ENCODE measurements at regions not wholly inside any gene's neighbourhood (a gene's known extent, or its start where the extent isn't known, plus 50 kb on each side); places are given as distances from the start of the nearest gene placed in this dataset.

- Histone ChIP-seq H3K27me3 (ENCODE audit: control insufficient read depth in 2 of 2, insufficient read depth in 2 of 2, low read length in 2 of 2) (no peaks in the 10 kb centered on the region), H3K9me3 (replicated peaks; ENCODE audit: control insufficient read depth, insufficient read depth, low read length) (no peaks in the 10 kb centered on the region), H3K4me3 (replicated peaks in 1 of 3; ENCODE audit: insufficient read depth in 1 of 3, low read depth in 1 of 3, low read length in 3 of 3) (no peak overlapping the region), H3K79me2 (ENCODE audit: control insufficient read depth, insufficient read depth, low read length) (no peaks in the 10 kb centered on the region), H3K4me2 (ENCODE audit: insufficient read depth, low read length) (no peak overlapping the region), H4K20me1 (replicated peaks; ENCODE audit: control insufficient read depth, extremely low read depth, insufficient read depth, low read length) (no peaks in the 10 kb centered on the region), H3K4me1 (ENCODE audit: control insufficient read depth, extremely low read depth, insufficient read depth, low read length) (no peaks in the 10 kb centered on the region), H3K27ac (ENCODE audit: insufficient read depth, low read depth, low read length) (no peak overlapping the region), H2AFZ (ENCODE audit: low read depth, low read length) (no peak overlapping the region), H3K9ac (replicated peaks; ENCODE audit: extremely low read depth, insufficient read depth, low read length) (no peak overlapping the region), H3K36me3 (ENCODE audit: control insufficient read depth in 2 of 2, extremely low read depth in 1 of 2, insufficient read depth in 2 of 2, low read length in 2 of 2) (no peaks in the 10 kb centered on the region), H3K9me1 (replicated peaks; ENCODE audit: control insufficient read depth, extremely low read depth, insufficient read depth, low read length) (no peaks in the 10 kb centered on the region)
- dilution Hi-C loops (cut with MboI; ENCODE audit: extremely low pct_ligation_motif_present, low sequenced_read_pairs), result no loop called here
- intact Hi-C loops (cut with micrococcal nuclease), result no loop called here
- FAIRE-seq (no peak), DNase-seq (ENCODE audit: low read depth, low spot score) (no peak)
- TF ChIP-seq, protein P1, sequence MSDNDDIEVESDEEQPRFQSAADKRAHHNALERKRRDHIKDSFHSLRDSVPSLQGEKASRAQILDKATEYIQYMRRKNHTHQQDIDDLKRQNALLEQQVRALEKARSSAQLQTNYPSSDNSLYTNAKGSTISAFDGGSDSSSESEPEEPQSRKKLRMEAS (IDR thresholded peaks at IDR 0.05; ENCODE audit: insufficient read depth, insufficient read length), result no peak
- TF ChIP-seq POLR2A (IDR thresholded peaks at IDR 0.05; ENCODE audit: low read depth, low read length), result no peak
- no peak for TF ChIP-seq POLR2AphosphoS5 (IDR thresholded peaks at IDR 0.05; ENCODE audit: insufficient read depth, low read depth, low read length)
- TF ChIP-seq GATA2 (IDR thresholded peaks at IDR 0.05; ENCODE audit: insufficient read depth, insufficient read length, low read depth, low read length), result no peak
- no peak for TF ChIP-seq MYC (IDR thresholded peaks at IDR 0.05; ENCODE audit: low read depth, low read length)
- no peak for TF ChIP-seq EZH2 (IDR thresholded peaks at IDR 0.05; ENCODE audit: borderline replicate concordance, low read depth, low read length, severe bottlenecking)
- no peak for TF ChIP-seq CTCF (IDR thresholded peaks at IDR 0.05; ENCODE audit: extremely low read depth in 1 of 2, insufficient read depth in 1 of 2, low read depth in 1 of 2, low read length in 2 of 2)
- no peak for TF ChIP-seq JUN (IDR thresholded peaks at IDR 0.05; ENCODE audit: borderline replicate concordance, insufficient read depth, insufficient read length, low read depth)
- no peak for TF ChIP-seq FOS (IDR thresholded peaks at IDR 0.05; ENCODE audit: borderline replicate concordance, insufficient read depth, low read length)
- POLR2A ChIA-PET, result no interaction called here
- CTCF ChIA-PET, result interaction anchor here (1.2 kb wide), 2 partner anchors 15 to 946 kb away, joined by 3 to 4 read pairs; no protein-coding TSS in a partner anchor
- BruUV-seq (replicated peaks), result no TSS peak
These were observed 97.1 kb downstream of the ADAMTS1 start for GRCh38 chr21:26748066-26748465.
